Stimulated activated CD4-positive, alpha-beta T cell treated with anti-CD3 and anti-CD28 coated beads, Interleukin-12 subunit alpha, Interleukin-12 subunit beta, amount 100 ng/mL, for 48 hours (primary cell): ENCODE measurements at regions not wholly inside any gene's neighbourhood (a gene's known extent, or its start where the extent isn't known, plus 50 kb on each side); places are given as distances from the start of the nearest gene placed in this dataset.
"Not testable (repeated sequence)": the region's sequence is repeated elsewhere in the genome, so short reads cannot be mapped to it uniquely, and the experiment has no call there.

Source experiments
- DNase-seq, 3 donors: peaks; one replicate each; pipeline ENCODE4 v3.0.0-alpha.2; 2020; ENCODE audit warnings: low read depth in 2 of 3, low spot score in 1 of 3

- no peak for DNase-seq
These were observed 93.5 kb downstream of the NAB1 start for GRCh38 chr2:190742431-190742830.

- no peak for DNase-seq
These were observed 95.2 kb downstream of the NAB1 start for GRCh38 chr2:190744041-190744440.

- DNase-seq, result no peak
These were observed 98.3 kb downstream of the NAB1 start for GRCh38 chr2:190746971-190747761.

- no peak for DNase-seq
These were observed 100.1 kb downstream of the NAB1 start for GRCh38 chr2:190748966-190749365.

- DNase-seq, result no peak
These were observed 107.0 kb downstream of the NAB1 start for GRCh38 chr2:190755772-190756415.

- no peak for DNase-seq
These were observed 110.9 kb downstream of the NAB1 start for GRCh38 chr2:190759749-190760213.

GRCh38 chr2:190760353-190761150, 111.7 kb downstream of the NAB1 start:
- not testable (repeated sequence) for DNase-seq

GRCh38 chr2:190761216-190761615, 112.3 kb downstream of the NAB1 start:
- DNase-seq, result not testable (repeated sequence)

- DNase-seq, result no peak
These were observed 113.7 kb downstream of the NAB1 start for GRCh38 chr2:190762566-190762965.

GRCh38 chr2:190763100-190763499, 114.2 kb downstream of the NAB1 start:
- no peak for DNase-seq

GRCh38 chr2:190763901-190764514, 115.1 kb downstream of the NAB1 start:
- no peak for DNase-seq

GRCh38 chr2:190765386-190766173, 115.0 kb upstream of the GLS start:
- no peak for DNase-seq

- DNase-seq, result no peak
These were observed 114.4 kb upstream of the GLS start for GRCh38 chr2:190766174-190766572.

GRCh38 chr2:190766595-190766994, 114.0 kb upstream of the GLS start:
- no peak for DNase-seq

GRCh38 chr2:190767821-190768220, 112.8 kb upstream of the GLS start:
- DNase-seq, result no peak

GRCh38 chr2:190769258-190769657, 111.4 kb upstream of the GLS start:
- no peak for DNase-seq

- no peak for DNase-seq
These were observed 108.9 kb upstream of the GLS start for GRCh38 chr2:190771726-190772125.

- DNase-seq, result no peak
These were observed 100.0 kb upstream of the GLS start for GRCh38 chr2:190780594-190780993.

GRCh38 chr2:190781604-190782198, 98.9 kb upstream of the GLS start:
- peak; percentile 37 to 63 (median 41) for DNase-seq

- DNase-seq, result no peak
These were observed 98.4 kb upstream of the GLS start for GRCh38 chr2:190782264-190782663.
